ENCODE measurements at regions not wholly inside any gene's neighbourhood (a gene's known extent, or its start where the extent isn't known, plus 50 kb on each side); places are given as distances from the start of the nearest gene placed in this dataset.
"Not testable (repeated sequence)": the region's sequence is repeated elsewhere in the genome, so short reads cannot be mapped to it uniquely, and the experiment has no call there.

DNA sequence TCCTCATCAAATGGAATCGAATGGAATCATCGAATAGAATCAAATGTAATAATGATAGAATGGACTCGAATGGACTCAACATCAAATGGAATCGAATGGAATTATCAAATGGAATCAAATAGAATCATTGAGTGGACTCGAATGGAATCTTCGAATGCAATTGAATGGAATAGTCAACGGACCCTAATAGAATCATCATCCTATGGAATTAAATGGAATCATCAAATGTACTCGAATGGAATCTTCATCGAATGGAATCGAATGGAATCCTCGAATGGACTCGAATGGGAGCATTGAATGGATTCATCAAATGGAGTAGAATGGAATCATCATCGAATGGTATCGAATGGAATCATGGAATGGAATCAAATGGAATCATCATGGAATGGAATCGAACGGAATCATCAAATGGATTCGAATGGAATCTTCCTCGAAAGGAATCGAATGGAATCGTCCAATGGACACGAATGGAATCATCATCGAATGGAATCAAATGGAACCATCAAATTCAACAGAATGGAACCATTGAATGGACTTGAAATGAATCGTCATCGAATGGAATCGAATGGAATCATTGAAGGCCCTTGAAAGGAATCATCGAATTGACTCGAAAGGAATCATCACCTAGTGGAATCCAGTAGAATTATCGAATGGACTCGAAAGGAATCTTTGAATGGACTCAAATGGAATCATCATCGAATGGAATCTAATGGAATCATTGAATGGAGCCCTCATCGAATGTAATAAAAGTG is 224.9 kb downstream of the SHCBP1 start:
- 66 to 73% (median 68%) methylated on average over 31 of the region's 31 CpGs for WGBS, 4 donors
- DNase-seq; H3K4me1 ChIP-seq (replicated peaks in 1 of 2); H3K27me3 ChIP-seq; H3K9me3 ChIP-seq (replicated peaks in 1 of 3); H3K36me3 ChIP-seq (replicated peaks in 1 of 2); H3K4me3 ChIP-seq; H3K27ac ChIP-seq; intact Hi-C loops (cut with DNase I): not testable (repeated sequence)

DNA sequence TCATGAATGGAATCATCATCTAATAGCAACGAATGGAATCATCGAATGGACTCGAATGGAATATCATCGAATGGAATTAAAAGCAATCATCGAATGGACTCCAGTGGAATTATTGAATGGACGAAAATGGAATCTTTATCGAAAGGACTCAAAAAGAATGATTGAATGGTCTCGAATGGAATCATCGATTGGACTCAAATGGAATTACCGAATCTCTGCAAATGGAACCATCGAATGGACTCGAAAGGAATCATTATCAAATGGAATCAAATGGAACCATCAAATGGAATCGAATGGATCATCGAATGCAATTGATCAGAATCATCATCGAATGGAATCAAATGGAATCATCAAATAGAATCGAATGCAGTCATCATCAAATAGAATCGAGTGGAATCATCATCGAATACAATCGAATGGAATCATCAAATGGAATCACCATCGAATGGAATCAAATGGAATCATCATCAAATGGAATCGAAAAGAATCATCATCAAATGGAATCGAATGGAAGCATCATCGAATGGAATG is 225.7 kb downstream of the SHCBP1 start:
- DNase-seq; intact Hi-C loops (cut with DNase I); H3K9me3 ChIP-seq (replicated peaks in 1 of 3); H3K27ac ChIP-seq; H3K27me3 ChIP-seq; H3K4me1 ChIP-seq (replicated peaks in 1 of 2); H3K36me3 ChIP-seq (replicated peaks in 1 of 2): not testable (repeated sequence)
- WGBS, 4 donors: 74 to 78% (median 76%) methylated on average over 23 of the region's 23 CpGs
- H3K4me3 ChIP-seq: peak overlapping the region in 1 of 4 donors; percentile 0

DNA sequence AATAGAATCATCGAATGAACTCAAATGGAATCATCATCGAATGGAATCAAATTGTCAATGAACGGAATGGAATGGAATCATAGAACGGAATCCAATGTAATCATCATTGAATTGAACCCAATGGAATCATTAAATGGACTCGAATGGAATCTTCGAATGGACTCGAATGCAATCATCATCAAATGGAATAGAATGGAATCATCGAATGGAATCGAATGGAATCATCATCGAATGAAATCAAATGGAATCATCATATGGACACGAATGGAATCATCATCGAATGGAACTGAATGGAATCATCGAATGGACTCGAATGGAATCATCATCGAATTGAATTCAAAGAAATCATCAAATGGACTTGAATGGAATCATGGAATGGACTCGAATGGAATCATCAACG is 226.2 kb downstream of the SHCBP1 start:
- 66 to 71% (median 70%) methylated on average over 16 to 17 of the region's 17 CpGs for WGBS, 4 donors
- H3K9me3 ChIP-seq (replicated peaks in 1 of 3); H3K27me3 ChIP-seq; H3K27ac ChIP-seq; intact Hi-C loops (cut with DNase I); H3K4me3 ChIP-seq; H3K4me1 ChIP-seq (replicated peaks in 1 of 2); H3K36me3 ChIP-seq (replicated peaks in 1 of 2); DNase-seq: not testable (repeated sequence)

DNA sequence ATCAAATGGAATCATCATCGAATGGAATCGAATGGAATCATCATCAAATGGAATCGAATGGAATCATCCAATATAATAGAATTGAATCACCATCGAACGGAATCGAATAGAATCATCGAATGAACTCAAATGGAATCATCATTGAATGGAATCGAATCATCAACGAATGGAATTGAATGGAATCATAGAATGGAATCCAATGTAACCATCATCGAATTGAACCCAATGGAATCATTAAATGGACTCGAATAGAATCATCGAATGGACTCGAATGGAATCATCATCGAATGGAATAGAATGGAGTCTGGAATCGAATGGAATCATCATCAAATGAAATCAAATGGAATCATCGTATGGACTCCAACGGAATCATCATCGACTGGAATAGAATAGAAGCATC is 227.0 kb downstream of the SHCBP1 start:
- H3K27ac ChIP-seq; H3K4me3 ChIP-seq; H3K4me1 ChIP-seq (replicated peaks in 1 of 2); H3K27me3 ChIP-seq; H3K36me3 ChIP-seq (replicated peaks in 1 of 2); DNase-seq; intact Hi-C loops (cut with DNase I): not testable (repeated sequence)
- H3K9me3 ChIP-seq (replicated peaks in 1 of 3): peaks cover 0 to 10% (median 5%) of the 10 kb centered on the region in 3 donors
- WGBS, 4 donors: 64 to 73% (median 69%) methylated on average over 17 to 18 of the region's 18 CpGs

DNA sequence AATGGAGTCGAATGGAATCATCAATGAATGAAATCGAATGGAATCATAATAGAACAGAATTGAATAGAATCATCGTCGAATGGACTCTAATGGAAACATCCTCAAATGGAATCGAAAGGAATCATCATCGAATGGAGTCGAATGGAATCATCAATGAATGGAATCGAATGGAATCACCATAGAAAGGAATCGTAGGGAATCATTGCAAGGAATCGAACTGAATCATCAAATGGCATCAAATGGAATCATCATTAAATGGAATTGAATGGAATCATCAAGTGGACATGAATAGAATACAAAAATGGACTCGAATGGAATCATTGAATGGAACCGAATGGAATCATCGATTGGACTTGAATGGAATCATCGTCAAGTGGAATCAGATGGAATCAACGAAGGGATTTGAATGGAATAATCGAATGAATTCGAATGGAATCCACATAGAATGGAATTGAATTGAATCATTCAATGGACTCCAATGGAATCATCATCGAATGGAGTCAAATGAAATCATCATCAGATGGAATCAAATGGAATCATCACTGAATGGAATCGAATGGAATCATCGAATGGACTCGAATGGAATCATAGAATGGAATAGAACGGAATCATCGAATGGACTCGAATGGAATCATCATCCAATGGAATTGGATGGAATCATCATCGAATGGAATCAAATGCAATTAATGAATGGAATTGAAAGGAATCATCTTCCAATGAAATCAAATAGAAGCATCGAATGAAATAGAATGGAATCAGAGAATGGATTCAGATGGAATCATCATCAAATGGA is 228.1 kb downstream of the SHCBP1 start:
- 69 to 73% (median 70%) methylated on average over 21 to 26 of the region's 26 CpGs for WGBS, 4 donors
- H3K4me1 ChIP-seq (replicated peaks in 1 of 2); intact Hi-C loops (cut with DNase I); H3K27me3 ChIP-seq; H3K27ac ChIP-seq; H3K4me3 ChIP-seq; H3K36me3 ChIP-seq (replicated peaks in 1 of 2): not testable (repeated sequence)
- DNase-seq: peak in 4 of 7 donors; percentile 4 to 68 (median 37)
- H3K9me3 ChIP-seq (replicated peaks in 1 of 3): peaks cover 0 to 10% (median 5%) of the 10 kb centered on the region in 3 donors

DNA sequence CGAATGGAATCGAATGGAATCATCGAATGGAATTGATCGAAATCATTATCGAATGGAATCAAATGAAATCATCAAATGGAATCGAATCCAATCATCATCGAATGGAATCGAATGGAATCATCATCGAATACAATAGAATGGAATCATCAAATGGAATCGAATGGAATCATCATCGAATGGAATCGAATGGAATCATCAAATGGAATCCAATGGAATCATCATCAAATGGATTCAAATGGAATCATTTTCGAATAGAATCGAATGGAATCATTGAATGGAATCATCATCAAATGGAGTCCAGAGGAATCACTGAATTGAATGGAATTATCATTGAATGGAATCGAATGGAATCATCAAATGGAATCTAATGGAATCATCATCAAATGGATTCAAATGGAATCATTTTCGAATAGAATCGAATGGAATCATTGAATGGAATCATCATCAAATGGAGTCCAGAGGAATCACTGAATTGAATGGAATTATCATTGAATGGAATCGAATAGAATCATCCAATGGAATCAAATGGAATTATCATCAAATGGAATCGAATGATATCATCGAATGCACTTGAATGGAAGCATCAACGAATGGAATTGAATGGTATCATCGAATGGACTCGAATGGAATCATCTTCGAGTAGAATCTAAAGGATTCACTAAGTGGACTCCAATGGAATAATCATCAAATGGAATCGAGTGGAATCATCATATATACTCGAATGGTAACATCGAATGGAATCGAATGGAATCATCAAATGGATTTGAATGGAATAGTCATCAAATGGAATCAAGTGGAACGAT is 230.3 kb downstream of the SHCBP1 start:
- Histone ChIP-seq H3K36me3 (replicated peaks in 1 of 2) (peaks cover 0 to 14% of the 10 kb centered on the region in 2 donors), H3K9me3 (replicated peaks in 1 of 3) (peaks cover 0 to 17% (median 13%) of the 10 kb centered on the region in 3 donors)
- H3K4me1 ChIP-seq (replicated peaks in 1 of 2); H3K27ac ChIP-seq; intact Hi-C loops (cut with DNase I); H3K27me3 ChIP-seq; H3K4me3 ChIP-seq: not testable (repeated sequence)
- 62 to 75% (median 67%) methylated on average over 28 to 29 of the region's 29 CpGs for WGBS, 4 donors
- DNase-seq: peak in 4 of 7 donors; percentile 5 to 59 (median 20)

DNA sequence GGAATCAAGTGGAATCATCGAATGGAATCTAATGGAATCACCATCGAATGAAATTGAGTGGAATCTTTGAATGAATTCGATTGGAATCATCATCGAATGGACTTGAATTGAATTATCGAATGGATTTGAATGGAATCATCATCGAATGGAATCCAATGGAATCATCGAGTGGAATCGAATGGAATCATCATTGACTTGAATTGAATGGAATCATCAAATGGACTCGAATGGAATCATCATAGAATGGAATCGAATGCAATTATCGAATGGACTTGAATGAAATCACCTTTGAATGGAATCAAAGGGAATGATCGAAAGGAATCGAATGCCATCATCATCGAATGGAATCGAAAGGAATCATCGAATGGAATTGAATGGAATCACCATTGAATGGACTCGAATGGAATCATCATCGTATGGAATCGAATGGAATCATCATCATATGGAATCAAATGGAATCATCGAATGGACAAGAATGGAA is 231.6 kb downstream of the SHCBP1 start:
- H3K9me3 ChIP-seq (replicated peaks in 1 of 3): peaks cover 0 to 13% (median 12%) of the 10 kb centered on the region in 3 donors
- peaks cover 0 to 14% of the 10 kb centered on the region in 2 donors for H3K36me3 ChIP-seq (replicated peaks in 1 of 2)
- H3K4me1 ChIP-seq (replicated peaks in 1 of 2); H3K27me3 ChIP-seq; intact Hi-C loops (cut with DNase I): not testable (repeated sequence)
- peak; percentile 15 to 90 (median 71) for DNase-seq
- H3K4me3 ChIP-seq: peak overlapping the region in 2 of 4 donors; percentile 0 to 1
- WGBS, 4 donors: 68 to 76% (median 72%) methylated on average over 20 of the region's 20 CpGs
- H3K27ac ChIP-seq: peak overlapping the region in 3 of 5 donors; percentile 0 to 2 (median 0)

DNA sequence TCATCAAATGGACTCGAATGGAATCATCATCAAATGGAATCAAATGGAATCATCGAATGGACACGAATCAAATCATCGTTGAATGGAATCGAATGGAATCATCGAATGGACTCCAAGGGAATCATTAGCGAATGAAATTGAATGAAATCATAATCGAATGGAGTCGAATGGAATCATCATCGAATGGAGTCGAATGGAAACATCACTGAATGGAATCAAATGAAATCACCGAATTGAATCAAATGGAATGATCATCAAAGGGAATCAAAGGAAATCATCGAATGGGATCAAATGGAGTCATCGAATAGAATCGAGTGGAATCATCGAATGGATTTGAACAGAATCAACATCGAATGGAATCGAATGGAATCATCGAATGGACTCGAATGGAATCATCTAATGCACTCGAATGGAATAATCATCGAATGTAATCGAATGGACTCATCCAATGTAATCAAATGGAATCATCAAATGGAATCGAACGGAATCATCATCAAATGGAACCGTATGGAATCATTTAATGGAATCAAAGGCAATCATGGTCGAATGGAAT is 232.2 kb downstream of the SHCBP1 start:
- H3K27ac ChIP-seq; intact Hi-C loops (cut with DNase I); DNase-seq; H3K4me3 ChIP-seq; H3K27me3 ChIP-seq; H3K4me1 ChIP-seq (replicated peaks in 1 of 2): not testable (repeated sequence)
- Histone ChIP-seq H3K36me3 (replicated peaks in 1 of 2) (peaks cover 0 to 14% of the 10 kb centered on the region in 2 donors), H3K9me3 (replicated peaks in 1 of 3) (peaks cover 0 to 13% (median 12%) of the 10 kb centered on the region in 3 donors)
- WGBS, 4 donors: 72 to 78% (median 73%) methylated on average over 27 of the region's 27 CpGs

DNA sequence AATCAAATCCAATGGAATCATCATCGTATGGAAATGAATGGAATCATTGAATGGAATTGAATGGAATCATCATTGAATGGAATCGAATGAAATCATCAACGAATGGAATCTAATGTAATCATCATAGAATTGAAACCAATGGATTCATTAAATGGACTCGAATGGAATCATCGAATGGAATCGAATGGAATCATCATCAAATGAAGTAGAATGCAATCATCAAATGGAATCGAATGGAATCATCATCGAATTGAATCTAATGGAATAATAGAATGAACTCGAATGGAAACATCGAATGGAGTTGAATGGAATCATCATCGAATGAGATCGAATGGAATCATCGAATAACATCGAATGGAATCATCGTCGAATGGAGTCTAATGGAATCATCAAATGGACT is 232.8 kb downstream of the SHCBP1 start:
- not testable (repeated sequence) for DNase-seq

DNA sequence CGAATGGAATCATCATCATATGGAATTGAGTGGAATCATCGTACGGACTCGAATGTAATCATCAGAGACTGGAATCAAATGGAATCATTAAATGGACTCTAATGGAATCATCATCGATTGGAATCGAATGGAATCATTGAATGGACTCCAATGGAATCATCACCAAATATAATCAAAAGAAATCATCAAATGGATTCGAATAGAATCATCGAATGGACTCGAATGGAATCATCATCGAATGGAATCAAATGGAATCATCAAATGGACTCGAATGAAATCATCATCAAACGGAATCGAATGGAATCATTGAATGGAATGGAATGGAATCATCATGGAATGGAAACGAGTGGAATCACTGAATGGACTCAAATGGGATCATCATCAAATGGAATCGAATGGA is 233.5 kb downstream of the SHCBP1 start:
- peaks cover 0 to 15% (median 13%) of the 10 kb centered on the region in 3 donors for H3K9me3 ChIP-seq (replicated peaks in 1 of 3)
- H3K27ac ChIP-seq: peak overlapping the region in 2 of 5 donors; percentile 0
- H3K36me3 ChIP-seq (replicated peaks in 1 of 2): peaks cover 0 to 14% of the 10 kb centered on the region in 2 donors
- H3K27me3 ChIP-seq; intact Hi-C loops (cut with DNase I); H3K4me1 ChIP-seq (replicated peaks in 1 of 2): not testable (repeated sequence)
- DNase-seq: peak in 6 of 7 donors; percentile 29 to 89 (median 67)
- peak overlapping the region in 2 of 4 donors; percentile 0 for H3K4me3 ChIP-seq
- WGBS, 4 donors: 61 to 65% (median 63%) methylated on average over 15 of the region's 15 CpGs

More for the DNA sequence above, 232.8 kb downstream of the SHCBP1 start:
- H3K4me3 ChIP-seq; H3K27me3 ChIP-seq; H3K4me1 ChIP-seq (replicated peaks in 1 of 2); H3K27ac ChIP-seq; intact Hi-C loops (cut with DNase I): not testable (repeated sequence)
- 68 to 77% (median 70%) methylated on average over 16 of the region's 16 CpGs for WGBS, 4 donors
- peaks cover 0 to 14% of the 10 kb centered on the region in 2 donors for H3K36me3 ChIP-seq (replicated peaks in 1 of 2)
- peaks cover 0 to 13% (median 12%) of the 10 kb centered on the region in 3 donors for H3K9me3 ChIP-seq (replicated peaks in 1 of 3)

Measured in adrenal gland (tissue), 9 donors.